IMR-90 (cell line): ENCODE measurements at regions not wholly inside any gene's neighbourhood (a gene's known extent, or its start where the extent isn't known, plus 50 kb on each side); places are given as distances from the start of the nearest gene placed in this dataset.

Experiments used
- ATAC-seq: fragments of 200-7000 bp; cut with Tn5 transposase; 2 replicates; pipeline ENCODE4 v1.9.1; 2020; ENCODE audit warnings: low read depth, mild to moderate bottlenecking, moderate library complexity
- BruUV-seq: library from RNA; stranded (reverse); fragments of 400-500 nt; replicated peaks from 2 replicates; lab custom pipeline; 2021; lab: Mats Ljungman, UMichigan
- CTCF ChIA-PET: fragments of 300-600 bp; formaldehyde crosslinking; extraction: SDS; loops from one replicate; lab custom pipeline; 2021; ENCODE audit warnings: antibody characterized with exemption; lab: Yijun Ruan, JAX
- POLR2A ChIA-PET: fragments of 300-600 bp; sonication (Branson Sonifier 250); formaldehyde crosslinking; loops from one replicate; lab custom pipeline; 2022; ENCODE audit warnings: antibody characterized with exemption; ENCODE audit not compliant: unreplicated experiment; lab: Charles Lee
- DNase-seq: peaks from one replicate; pipeline ENCODE4 v3.0.0; 2013
- H2AFZ ChIP-seq: replicated peaks from 2 replicates; pipeline ENCODE3; 2013; ENCODE audit warnings: low read length, mild to moderate bottlenecking; ENCODE audit not compliant: poor library complexity
- H2AK5ac ChIP-seq: 2 replicates; pipeline ENCODE4 v1.6.1; 2013; ENCODE audit warnings: low read depth, low read length, inconsistent platforms
- H2AK9ac ChIP-seq: replicated peaks from 2 replicates; pipeline ENCODE3; 2013; ENCODE audit warnings: mild to moderate bottlenecking, low read depth, low read length, moderate library complexity; ENCODE audit not compliant: poor library complexity
- H2BK120ac ChIP-seq: 2 replicates; pipeline ENCODE4 v1.6.1; 2013; ENCODE audit warnings: low read depth, low read length, inconsistent platforms
- H2BK15ac ChIP-seq: 3 replicates; pipeline ENCODE4 v1.6.1; 2013; ENCODE audit warnings: low read depth, low read length, inconsistent platforms
- H2BK20ac ChIP-seq: 2 replicates; pipeline ENCODE4 v1.6.1; 2013; ENCODE audit warnings: low read depth, mild to moderate bottlenecking, inconsistent platforms, low read length, moderate library complexity
- H2BK5ac ChIP-seq: 2 replicates; pipeline ENCODE4 v1.6.1; 2013; ENCODE audit warnings: mild to moderate bottlenecking, low read depth, low read length, inconsistent platforms; ENCODE audit not compliant: poor library complexity, severe bottlenecking
- H3K14ac ChIP-seq: replicated peaks from 2 replicates; pipeline ENCODE4 v1.6.1; 2013; ENCODE audit warnings: low read depth, low read length, inconsistent platforms
- H3K18ac ChIP-seq: 2 replicates; pipeline ENCODE4 v1.6.1; 2013; ENCODE audit warnings: low read depth, low read length, control low read depth
- H3K23ac ChIP-seq: 2 replicates; pipeline ENCODE4 v1.6.1; 2013; ENCODE audit warnings: low read depth, low read length, inconsistent platforms
- H3K27ac ChIP-seq: 2 replicates; pipeline ENCODE4 v1.5.1; 2013; ENCODE audit warnings: mild to moderate bottlenecking, control low read depth, low read length; ENCODE audit not compliant: insufficient read depth
- H3K27me3 ChIP-seq: 2 replicates; pipeline ENCODE4 v1.6.1; 2013; ENCODE audit warnings: low read length; ENCODE audit not compliant: control insufficient read depth, insufficient read depth
- H3K36me3 ChIP-seq: 2 replicates; pipeline ENCODE4 v1.6.1; 2013; ENCODE audit warnings: low read length, mixed read lengths; ENCODE audit not compliant: control insufficient read depth, insufficient read depth
- H3K4ac ChIP-seq: 2 replicates; pipeline ENCODE4 v1.6.1; 2013; ENCODE audit warnings: low read depth, low read length, inconsistent platforms
- H3K4me1 ChIP-seq: 2 replicates; pipeline ENCODE4 v1.6.1; 2013; ENCODE audit warnings: low read length, mixed read lengths; ENCODE audit not compliant: control insufficient read depth, insufficient read depth
- H3K4me2 ChIP-seq: 2 replicates; pipeline ENCODE4 v1.6.1; 2013; ENCODE audit warnings: low read depth, mild to moderate bottlenecking, control low read depth, low read length, moderate library complexity
- H3K4me3 ChIP-seq: 2 replicates; pipeline ENCODE4 v1.5.1; 2013; ENCODE audit warnings: low read depth, mild to moderate bottlenecking, control low read depth, low read length, moderate library complexity; ENCODE audit not compliant: insufficient read depth
- H3K56ac ChIP-seq: 2 replicates; pipeline ENCODE4 v1.6.1; 2013; ENCODE audit warnings: low read length, inconsistent platforms; ENCODE audit not compliant: insufficient read depth; ENCODE audit errors: extremely low read depth
- H3K79me1 ChIP-seq, 2 experiments: 2 replicates each; pipeline ENCODE4 v1.6.1; 2013; ENCODE audit warnings: low read length in 2 of 2, inconsistent platforms in 1 of 2, low read depth in 1 of 2
- H3K9ac ChIP-seq: 2 replicates; pipeline ENCODE4 v1.6.1; 2013; ENCODE audit warnings: low read depth, low read length, control low read depth
- H3K9me1 ChIP-seq: 2 replicates; pipeline ENCODE4 v1.6.1; 2013; ENCODE audit warnings: low read length, inconsistent platforms; ENCODE audit not compliant: insufficient read depth
- H3K9me3 ChIP-seq: 2 replicates; pipeline ENCODE4 v1.6.1; 2013; ENCODE audit warnings: low read length; ENCODE audit not compliant: control insufficient read depth, insufficient read depth
- H4K20me1 ChIP-seq: 2 replicates; pipeline ENCODE4 v1.6.1; 2013; ENCODE audit warnings: low read length, inconsistent platforms; ENCODE audit not compliant: insufficient read depth
- H4K5ac ChIP-seq: 2 replicates; pipeline ENCODE4 v1.6.1; 2013; ENCODE audit warnings: mild to moderate bottlenecking, low read depth, low read length, control low read depth
- H4K8ac ChIP-seq, 2 experiments: 2 replicates each; pipeline ENCODE4 v1.6.1; 2013; ENCODE audit warnings: low read depth in 2 of 2, low read length in 2 of 2, control low read depth in 1 of 2, inconsistent platforms in 1 of 2
- H4K91ac ChIP-seq: 2 replicates; pipeline ENCODE4 v1.6.1; 2013; ENCODE audit warnings: low read depth, low read length, inconsistent platforms; ENCODE audit not compliant: insufficient read depth
- BHLHE40 ChIP-seq: fragments of 150-350 bp; IDR thresholded peaks from 2 replicates; pipeline ENCODE4 v1.6.1; 2016; ENCODE audit warnings: mild to moderate bottlenecking, low read depth, low read length
- CHD1 ChIP-seq: IDR thresholded peaks from 2 replicates; pipeline ENCODE4 v1.6.1; 2012; ENCODE audit warnings: low read depth, low read length, improper control_type of control experiment
- CTCF ChIP-seq: conservative IDR thresholded peaks from 2 replicates; pipeline ENCODE4 v1.5.1; 2012; ENCODE audit warnings: mild to moderate bottlenecking, low read depth, low read length, improper control_type of control experiment
- FOS ChIP-seq: fragments of 150-350 bp; IDR thresholded peaks from 2 replicates; pipeline ENCODE4 v1.6.1; 2016; ENCODE audit warnings: low read depth, low read length
- MAFK ChIP-seq: IDR thresholded peaks from 2 replicates; pipeline ENCODE4 v1.6.1; 2012; ENCODE audit warnings: low read depth, low read length, improper control_type of control experiment
- MAZ ChIP-seq: IDR thresholded peaks from 2 replicates; pipeline ENCODE4 v1.6.1; 2012; ENCODE audit warnings: low read depth, mild to moderate bottlenecking, low read length, improper control_type of control experiment, moderate library complexity, borderline replicate concordance
- MXI1 ChIP-seq: IDR thresholded peaks from 2 replicates; pipeline ENCODE4 v1.6.1; 2012; ENCODE audit warnings: low read depth, mild to moderate bottlenecking, low read length, moderate library complexity, borderline replicate concordance
- POLR2A ChIP-seq: IDR thresholded peaks from 2 replicates; pipeline ENCODE4 v1.6.1; 2012; ENCODE audit warnings: mild to moderate bottlenecking, low read depth, low read length
- RAD21 ChIP-seq: IDR thresholded peaks from 2 replicates; pipeline ENCODE4 v1.6.1; 2012; ENCODE audit warnings: low read length, improper control_type of control experiment
- RCOR1 ChIP-seq: IDR thresholded peaks from 2 replicates; pipeline ENCODE4 v1.6.1; 2012; ENCODE audit warnings: mild to moderate bottlenecking, low read length, improper control_type of control experiment; ENCODE audit not compliant: insufficient replicate concordance
- RFX5 ChIP-seq: IDR thresholded peaks from 2 replicates; pipeline ENCODE4 v1.8.0; 2012; ENCODE audit warnings: low read depth, mild to moderate bottlenecking, low read length, moderate library complexity
- SMC3 ChIP-seq: fragments of 150-350 bp; IDR thresholded peaks from 2 replicates; pipeline ENCODE4 v1.6.1; 2016; ENCODE audit warnings: low read depth, mild to moderate bottlenecking, antibody characterized with exemption, low read length, moderate library complexity
- dilution Hi-C: fragments of 300-500 bp; cut with HindIII; formaldehyde crosslinking; loops from one replicate; pipeline ENCODE4 v1.14.3; 2018; ENCODE audit warnings: low sequenced_read_pairs; ENCODE audit not compliant: unreplicated experiment
- in situ Hi-C: fragments of 300-500 bp; cut with MboI; formaldehyde crosslinking; loops from 3 replicates; pipeline ENCODE4 v1.14.3; 2019; ENCODE audit warnings: low sequenced_read_pairs, inconsistent platforms, mixed read lengths
- intact Hi-C: fragments of 100-400 bp; cut with micrococcal nuclease; formaldehyde crosslinking; loops from 2 replicates; pipeline ENCODE4 v1.10.0; 2022
- TF ChIP-seq, protein P1 (sequence below): fragments of 150-350 bp; IDR thresholded peaks from 2 replicates; pipeline ENCODE4 v1.6.1; 2017; ENCODE audit warnings: mild to moderate bottlenecking, antibody characterized with exemption, low read length, low read depth

DNA sequence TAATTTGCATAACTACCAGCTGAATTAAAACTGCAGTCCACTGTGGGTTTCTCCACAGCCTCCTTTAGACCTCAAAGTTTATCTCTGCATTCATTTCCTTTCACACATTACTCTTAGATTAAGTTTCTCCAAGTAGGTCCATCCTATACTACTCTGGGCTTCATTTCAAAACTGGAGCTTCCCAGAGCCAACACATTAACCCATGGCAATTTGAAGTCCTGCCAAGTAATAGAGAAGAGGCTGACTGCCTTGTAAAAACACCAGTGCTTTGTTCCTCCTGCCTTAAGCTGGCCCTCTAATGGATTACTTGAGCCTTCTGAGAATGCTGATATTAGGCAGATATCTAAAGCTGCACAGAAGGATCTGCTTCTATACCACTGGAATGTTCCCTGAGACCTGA lies 997.2 kb upstream of the SLIT2 start:
- H2AFZ ChIP-seq: no peak overlapping the region
- H3K9me1 ChIP-seq: no peaks in the 10 kb centered on the region
- H3K18ac ChIP-seq: no peak overlapping the region
- BruUV-seq: no TSS peak
- ChIA-PET CTCF (interaction anchor here (0.9 kb wide), 1 partner anchor 9 kb away, joined by 3 read pairs; no protein-coding TSS in a partner anchor), POLR2A (no interaction called here)
- ATAC-seq (no peak), DNase-seq (no peak)
- H2AK9ac ChIP-seq: no peak overlapping the region
- H2BK15ac ChIP-seq: no peak overlapping the region
- no peak overlapping the region for H3K14ac ChIP-seq
- H3K27ac ChIP-seq: no peak overlapping the region
- in situ Hi-C loops (no loop called here), dilution Hi-C loops (no loop called here), intact Hi-C loops (no loop called here)
- no peaks in the 10 kb centered on the region for H3K4me1 ChIP-seq
- no peaks in the 10 kb centered on the region for H4K20me1 ChIP-seq
- H3K4me3 ChIP-seq: no peak overlapping the region
- no peak overlapping the region for H2BK120ac ChIP-seq
- H3K9me3 ChIP-seq: no peaks in the 10 kb centered on the region
- H2BK5ac ChIP-seq: no peak overlapping the region
- no peaks in the 10 kb centered on the region for H3K36me3 ChIP-seq
- no peak overlapping the region for H4K91ac ChIP-seq
- no peaks in the 10 kb centered on the region for H3K79me1 ChIP-seq
- no peak overlapping the region for H3K23ac ChIP-seq
- H3K4me2 ChIP-seq: no peak overlapping the region
- H2BK20ac ChIP-seq: no peak overlapping the region
- H3K4ac ChIP-seq: no peak overlapping the region
- no peak overlapping the region for H4K5ac ChIP-seq
- H3K56ac ChIP-seq: no peak overlapping the region
- no peak overlapping the region for H2AK5ac ChIP-seq
- no peak overlapping the region for H4K8ac ChIP-seq
- no peak overlapping the region for H3K9ac ChIP-seq
- TF ChIP-seq CHD1 (no peak), BHLHE40 (no peak), FOS (no peak), MAFK (no peak), RFX5 (no peak), RAD21 (no peak), CTCF (no peak), POLR2A (no peak), MAZ (no peak), SMC3 (no peak), RCOR1 (no peak), MXI1 (no peak)
- TF ChIP-seq, protein P1, sequence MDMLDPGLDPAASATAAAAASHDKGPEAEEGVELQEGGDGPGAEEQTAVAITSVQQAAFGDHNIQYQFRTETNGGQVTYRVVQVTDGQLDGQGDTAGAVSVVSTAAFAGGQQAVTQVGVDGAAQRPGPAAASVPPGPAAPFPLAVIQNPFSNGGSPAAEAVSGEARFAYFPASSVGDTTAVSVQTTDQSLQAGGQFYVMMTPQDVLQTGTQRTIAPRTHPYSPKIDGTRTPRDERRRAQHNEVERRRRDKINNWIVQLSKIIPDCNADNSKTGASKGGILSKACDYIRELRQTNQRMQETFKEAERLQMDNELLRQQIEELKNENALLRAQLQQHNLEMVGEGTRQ: no peak
- H3K27me3 ChIP-seq: no peaks in the 10 kb centered on the region
